NOMO-1 treated with dmso at 0.1 percent for 144 hours (cell line): ENCODE measurements at regions not wholly inside any gene's neighbourhood (a gene's known extent, or its start where the extent isn't known, plus 50 kb on each side); places are given as distances from the start of the nearest gene placed in this dataset.

Experiments used
- DNase-seq: peaks from one replicate; lab custom pipeline; 2025; ENCODE audit not compliant: unreplicated experiment; lab: John Stamatoyannopoulos, UW

DNA sequence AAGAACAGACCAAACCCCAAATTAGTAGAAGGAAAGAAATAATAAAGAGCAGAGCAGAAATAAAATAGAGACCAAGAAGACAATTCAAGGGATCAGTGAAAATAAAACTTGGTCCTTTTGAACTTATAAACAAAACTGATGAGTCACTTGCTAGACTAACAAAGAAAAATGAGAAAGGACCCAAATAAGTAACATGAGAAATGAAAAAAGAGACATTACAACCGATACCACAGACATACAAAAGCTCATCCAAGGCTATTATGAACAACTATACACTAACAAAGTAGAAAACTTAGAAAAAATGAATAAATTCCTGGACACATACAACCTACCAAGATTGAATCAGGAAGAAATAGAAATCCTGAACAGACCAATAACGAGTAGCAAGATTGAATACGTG lies 414.5 kb downstream of the HTR7 start:
- DNase-seq, result no peak

- DNase-seq, result no peak
Measured at GRCh38 chr10:90447831-90448230, 410.0 kb downstream of the HTR7 start.

GRCh38 chr10:90450797-90451196 lies 407.0 kb downstream of the HTR7 start:
- DNase-seq, result no peak

DNA sequence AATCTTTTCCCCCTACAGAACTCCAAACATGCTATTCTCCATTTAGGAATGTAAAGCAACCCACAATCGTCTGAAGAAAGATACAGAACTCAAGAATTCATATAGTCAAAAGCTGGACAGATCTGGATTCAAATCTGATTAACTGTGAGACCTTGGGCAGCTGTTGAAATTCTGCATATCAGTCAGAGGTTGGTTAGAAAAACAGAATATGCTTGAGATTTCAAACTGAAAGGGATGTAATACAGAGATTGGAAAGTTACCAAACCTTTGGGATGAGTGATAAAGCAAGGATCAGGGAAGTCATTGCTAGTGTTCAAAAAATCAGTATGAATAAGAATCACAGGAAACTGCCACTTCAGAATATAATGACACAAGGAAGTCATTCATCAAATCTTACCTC lies 406.6 kb downstream of the HTR7 start:
- no peak for DNase-seq

- no peak for DNase-seq
Measured at GRCh38 chr10:90458054-90458453, 399.8 kb downstream of the HTR7 start.

GRCh38 chr10:90458571-90458970 lies 399.3 kb downstream of the HTR7 start:
- DNase-seq, result no peak

DNA sequence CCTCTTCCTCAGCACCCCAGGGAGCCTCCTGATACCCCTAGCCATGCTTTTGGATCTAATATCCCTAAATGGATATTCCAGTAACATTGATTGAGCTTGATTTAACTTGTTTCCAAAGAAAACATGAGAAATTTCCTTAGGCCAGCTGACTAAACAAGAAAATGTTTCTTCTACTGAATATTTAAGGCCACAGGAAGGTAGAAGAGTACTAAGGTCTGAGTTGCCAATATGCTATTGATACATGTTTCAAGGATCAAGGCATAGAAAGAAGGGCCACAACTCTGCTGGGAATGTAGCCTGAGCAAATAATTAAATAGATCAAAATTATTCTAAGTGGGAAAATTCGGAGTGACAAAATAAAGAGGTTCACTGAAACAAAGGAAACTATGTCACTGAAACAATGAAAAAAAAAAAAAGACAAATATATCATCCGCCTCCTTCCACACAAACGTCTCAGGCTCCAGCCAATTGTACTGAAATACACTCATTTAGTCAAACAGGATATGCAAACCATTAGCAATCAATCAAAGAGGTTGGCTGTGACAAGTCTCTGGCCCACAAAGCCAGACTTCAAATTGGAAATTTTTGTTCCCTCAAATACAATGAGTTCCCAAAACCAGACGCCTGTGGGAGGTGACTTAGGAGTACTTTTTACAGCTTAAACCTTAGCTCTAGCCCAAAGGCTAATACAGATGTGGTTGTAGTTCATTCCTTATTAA lies 396.2 kb downstream of the HTR7 start:
- no peak for DNase-seq

GRCh38 chr10:90462749-90463470 lies 394.9 kb downstream of the HTR7 start:
- no peak for DNase-seq

DNA sequence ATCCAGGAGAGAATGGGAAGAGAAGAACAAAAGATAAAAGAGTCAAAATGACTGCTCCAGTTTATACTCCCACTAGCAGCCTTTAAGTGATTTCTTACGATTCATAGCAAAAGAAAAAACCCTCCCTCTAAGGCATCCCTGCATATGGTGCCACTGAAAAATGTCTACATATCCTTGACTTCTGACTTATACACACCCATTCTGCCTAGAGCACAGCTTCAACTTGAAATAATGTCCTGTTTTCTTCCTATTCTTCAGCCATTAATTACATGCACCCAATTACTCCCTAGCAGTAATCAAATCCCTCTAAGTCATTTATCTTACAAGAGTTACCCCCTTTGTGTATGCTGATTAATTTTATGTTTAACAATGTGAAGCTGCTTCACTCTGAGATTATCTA lies 393.5 kb downstream of the HTR7 start:
- DNase-seq, result no peak

- DNase-seq, result no peak
Measured at GRCh38 chr10:90470966-90471365, 386.9 kb downstream of the HTR7 start.

DNA sequence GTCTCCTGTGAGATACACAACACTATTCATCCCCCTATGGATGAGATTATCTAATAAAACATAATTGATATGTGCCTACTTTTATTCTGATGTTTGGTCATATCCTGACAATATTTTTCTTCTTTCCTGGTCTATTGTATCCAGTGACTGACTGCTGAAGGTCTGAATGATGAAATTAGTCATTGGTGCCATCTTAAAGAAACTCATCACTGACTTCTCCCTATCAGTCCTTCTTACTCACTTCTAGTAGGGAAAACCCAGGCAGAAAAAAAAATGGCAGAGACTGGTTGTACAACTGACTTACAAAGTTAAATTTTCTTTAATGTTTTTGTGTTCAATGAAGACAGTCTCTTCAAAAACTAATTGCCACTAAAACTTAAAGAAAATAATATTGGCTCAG lies 377.4 kb downstream of the HTR7 start:
- DNase-seq, result no peak

DNA sequence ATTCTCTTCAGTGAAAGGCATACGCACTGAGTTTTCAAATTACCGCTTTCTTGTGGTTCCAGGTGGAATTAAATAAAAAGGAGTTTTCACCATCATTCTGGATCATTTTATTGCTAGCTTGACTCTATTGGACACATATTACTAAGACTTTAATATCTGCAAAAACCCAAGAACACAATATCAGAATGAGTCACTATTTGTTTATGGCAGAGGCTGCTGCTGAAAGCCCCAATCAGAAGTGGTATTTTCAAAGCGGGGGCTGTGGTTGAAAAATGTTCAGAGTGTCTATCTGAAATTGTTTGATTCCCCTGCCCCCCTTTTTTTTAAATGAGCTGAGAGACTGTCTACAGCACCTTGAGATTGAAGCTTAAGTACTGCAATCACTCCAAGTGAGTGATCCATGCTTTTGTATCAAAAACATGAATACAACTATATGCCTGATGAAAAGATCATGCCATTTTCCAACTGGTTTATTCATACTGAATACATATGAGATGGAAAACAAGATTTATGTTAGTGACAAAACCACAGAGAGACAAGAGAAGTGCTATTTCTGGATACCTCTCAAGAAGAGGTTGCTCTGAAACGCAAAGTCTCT lies 376.4 kb downstream of the HTR7 start:
- no peak for DNase-seq

DNA sequence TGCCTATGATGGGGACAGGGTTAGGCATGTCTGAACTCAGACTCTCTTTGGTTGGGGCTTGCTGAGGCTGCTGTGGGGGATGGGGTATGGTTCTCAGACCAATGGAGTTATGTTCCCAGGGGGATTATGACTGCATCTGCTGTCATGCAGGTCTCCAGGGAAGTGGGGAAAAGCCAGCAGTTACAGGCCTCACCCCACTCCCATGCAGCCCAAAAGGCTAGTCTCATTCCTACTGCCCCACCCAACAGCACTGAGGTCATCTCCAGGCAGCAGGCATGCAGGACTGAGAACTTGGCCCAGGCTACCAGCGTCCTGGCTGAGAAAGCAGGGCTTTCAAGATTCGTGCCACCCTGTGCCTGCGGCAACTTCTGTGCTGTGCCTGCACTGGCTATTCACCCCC lies 373.3 kb downstream of the HTR7 start:
- no peak for DNase-seq

GRCh38 chr10:90494183-90494582 lies 363.7 kb downstream of the HTR7 start:
- no peak for DNase-seq

DNA sequence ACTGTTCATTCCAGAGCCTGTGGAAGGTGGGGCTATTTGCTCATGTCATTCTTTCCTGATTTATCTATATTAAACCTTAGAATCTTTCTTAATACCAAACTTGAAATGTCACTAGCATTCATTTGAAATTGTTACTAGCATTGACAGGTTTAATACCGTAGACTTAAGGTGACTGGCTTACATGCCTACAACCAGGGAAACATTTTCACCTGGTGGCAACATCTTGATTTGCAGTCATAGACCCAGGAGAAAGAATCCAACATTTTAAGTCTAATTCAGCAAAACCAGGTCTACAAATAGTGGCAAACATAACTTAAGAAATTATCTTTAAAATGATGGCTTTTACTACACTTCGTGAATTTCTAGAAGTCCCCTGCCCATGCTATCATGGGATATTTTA lies 353.7 kb downstream of the HTR7 start:
- no peak for DNase-seq

DNA sequence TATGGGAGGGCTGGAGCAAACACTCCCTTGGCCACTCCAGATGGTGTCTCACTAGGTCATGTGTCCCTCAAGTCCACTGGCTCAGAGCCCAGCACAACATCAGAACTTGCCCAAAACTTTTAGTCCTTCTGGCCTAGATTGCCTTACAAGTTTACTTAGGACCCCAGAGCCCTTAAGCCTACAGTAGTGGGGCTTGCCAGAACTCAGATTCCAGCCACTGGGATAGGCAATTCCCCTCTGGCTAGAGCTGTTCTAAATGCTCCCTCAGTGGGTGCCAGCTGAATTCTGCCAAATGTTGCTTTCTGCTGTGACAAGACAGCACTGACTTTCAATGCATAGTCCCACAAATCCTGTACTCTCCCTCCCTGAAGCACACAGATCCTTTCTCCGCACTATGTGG lies 331.1 kb downstream of the HTR7 start:
- DNase-seq, result no peak

DNA sequence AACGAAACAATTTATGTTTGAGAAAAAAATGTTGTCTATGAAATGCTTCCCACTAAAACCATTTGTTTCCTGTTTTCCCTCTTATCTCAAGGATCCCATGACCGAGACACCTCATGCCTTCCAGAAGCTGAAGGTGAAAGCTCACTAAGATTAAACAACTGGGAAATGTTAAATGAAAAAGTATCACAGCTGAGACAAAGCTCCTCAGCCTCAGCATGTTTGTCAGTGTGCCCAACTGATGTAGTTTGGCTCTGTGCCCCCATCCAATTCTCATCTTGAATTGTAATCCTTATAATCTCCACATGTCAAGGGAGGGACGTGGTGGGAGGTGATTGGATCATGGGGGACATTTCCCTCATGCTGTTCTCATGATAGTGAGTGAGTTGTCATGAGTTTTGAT lies 327.3 kb downstream of the HTR7 start:
- no peak for DNase-seq

DNA sequence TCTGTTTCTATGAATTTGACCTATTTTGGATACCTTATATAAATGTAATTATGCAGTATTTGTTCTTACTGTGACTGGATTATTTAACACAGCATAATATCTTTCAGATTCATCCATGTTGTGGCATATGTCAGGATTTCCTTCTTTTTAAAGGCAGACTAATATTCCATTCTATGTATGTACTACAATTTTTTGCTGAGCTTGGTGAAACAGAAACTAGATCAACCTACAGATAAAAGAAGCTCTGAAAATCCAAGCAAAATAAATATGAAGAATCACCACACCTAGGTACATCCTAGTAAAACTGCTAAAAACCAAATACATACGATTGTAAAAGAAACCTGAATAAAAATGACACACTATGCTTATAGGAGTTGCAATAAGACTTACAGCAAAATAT lies 300.5 kb downstream of the HTR7 start:
- no peak for DNase-seq

DNA sequence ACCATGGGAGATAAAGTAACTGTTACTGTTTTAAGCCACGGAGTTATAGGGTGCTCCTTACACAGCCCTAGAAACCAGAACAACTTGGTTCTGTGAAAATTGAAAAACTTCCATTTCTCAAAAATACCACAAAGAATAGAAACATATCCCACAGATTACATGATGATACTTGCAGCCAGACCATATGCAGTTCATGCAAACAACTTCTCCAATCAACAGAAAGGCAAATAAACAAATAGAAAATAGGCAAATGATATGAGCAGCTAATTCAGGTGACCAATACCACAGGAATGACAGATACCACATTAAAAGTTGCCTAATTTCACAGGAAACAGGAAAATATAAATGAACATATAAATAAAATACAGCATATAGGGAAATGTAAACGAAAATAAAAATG lies 297.5 kb downstream of the HTR7 start:
- no peak for DNase-seq

DNA sequence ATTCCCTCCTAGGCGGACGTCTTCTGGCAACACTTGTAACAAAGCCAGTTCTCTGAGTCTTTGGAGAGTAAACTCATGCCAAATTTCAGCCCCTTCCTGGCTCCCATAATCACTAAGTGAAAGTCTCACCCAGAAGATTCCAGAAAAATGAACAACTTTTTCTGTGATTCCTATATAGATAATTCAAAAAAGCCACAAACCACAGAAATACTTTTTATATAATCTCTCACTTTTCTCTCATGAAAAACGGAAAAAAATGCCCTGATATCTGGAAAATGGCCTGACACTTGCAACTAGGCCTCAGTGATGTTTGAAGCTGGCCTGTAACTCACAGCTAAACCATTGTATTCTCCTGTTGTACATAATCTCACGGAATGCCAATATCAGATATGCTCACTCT lies 296.2 kb downstream of the HTR7 start:
- DNase-seq, result no peak

GRCh38 chr10:90571481-90572258 lies 286.2 kb downstream of the HTR7 start:
- no peak for DNase-seq

GRCh38 chr10:90575125-90575524 lies 282.7 kb downstream of the HTR7 start:
- no peak for DNase-seq
